WTC11 (cell line): ENCODE measurements at regions not wholly inside any gene's neighbourhood (a gene's known extent, or its start where the extent isn't known, plus 50 kb on each side); places are given as distances from the start of the nearest gene placed in this dataset.

Source experiments
- ATAC-seq: fragments of 200-7000 bp; cut with Tn5 transposase; 2 replicates; pipeline ENCODE4 v1.10.0; 2021; ENCODE audit warnings: mild to moderate bottlenecking, moderate library complexity
- CTCF ChIA-PET: fragments of 300-600 bp; sonication (Branson Sonifier 250); formaldehyde crosslinking; loops from one replicate; lab custom pipeline; 2021; ENCODE audit warnings: antibody characterized with exemption; lab: Charles Lee
- POLR2A ChIA-PET: fragments of 350-600 bp; sonication (Branson Sonifier 250); formaldehyde crosslinking; loops from one replicate; lab custom pipeline; 2021; ENCODE audit warnings: antibody characterized with exemption; lab: Charles Lee
- DNase-seq: peaks from one replicate; pipeline ENCODE4 v3.0.0; 2021; ENCODE audit warnings: low spot score
- H3K27ac Mint-ChIP-seq: 2 replicates; pipeline ENCODE4 v1.8.0; 2021; ENCODE audit warnings: mixed read lengths
- H3K27me3 Mint-ChIP-seq: 2 replicates; pipeline ENCODE4 v1.8.0; 2021; ENCODE audit warnings: low read depth, mild to moderate bottlenecking, moderate library complexity, mixed read lengths
- H3K36me3 Mint-ChIP-seq: 2 replicates; pipeline ENCODE4 v1.8.0; 2021; ENCODE audit warnings: mixed read lengths
- H3K4me1 Mint-ChIP-seq: 2 replicates; pipeline ENCODE4 v1.8.0; 2022; ENCODE audit warnings: mixed read lengths
- H3K4me3 Mint-ChIP-seq: 2 replicates; pipeline ENCODE4 v1.8.0; 2021; ENCODE audit warnings: mild to moderate bottlenecking, moderate library complexity, mixed read lengths
- H3K9me3 Mint-ChIP-seq: 2 replicates; pipeline ENCODE4 v1.8.0; 2021; ENCODE audit warnings: mixed read lengths
- FOXK1 ChIP-seq: sonication (generic); formaldehyde crosslinking; IDR thresholded peaks from 2 replicates; pipeline ENCODE4 v1.8.0; 2022; ENCODE audit warnings: mild to moderate bottlenecking, moderate library complexity, missing genetic modification reagents
- JUN ChIP-seq: sonication (generic); formaldehyde crosslinking; IDR thresholded peaks from 2 replicates; pipeline ENCODE4 v1.8.0; 2023; ENCODE audit warnings: mild to moderate bottlenecking, missing genetic modification reagents
- NFATC4 ChIP-seq: fragments of 250-450 bp; sonication (Bioruptor Pico); IDR thresholded peaks from 2 replicates; pipeline ENCODE4 v1.9.0; 2021; ENCODE audit warnings: mild to moderate bottlenecking
- NFYB ChIP-seq: sonication (generic); formaldehyde crosslinking; conservative IDR thresholded peaks from 2 replicates; pipeline ENCODE4 v1.8.0; 2022; ENCODE audit warnings: low read depth, missing genetic modification reagents
- NR1H2 ChIP-seq: sonication (generic); formaldehyde crosslinking; IDR thresholded peaks from 2 replicates; pipeline ENCODE4 v1.9.0; 2021; ENCODE audit warnings: mild to moderate bottlenecking, moderate library complexity, missing genetic modification reagents
- NR3C1 ChIP-seq: sonication (generic); formaldehyde crosslinking; conservative IDR thresholded peaks from 2 replicates; pipeline ENCODE4 v1.8.1; 2023; ENCODE audit warnings: low read depth, mild to moderate bottlenecking, missing genetic modification reagents
- PRRX2 ChIP-seq: fragments of 250-450 bp; sonication (Bioruptor Pico); IDR thresholded peaks from 2 replicates; pipeline ENCODE4 v1.8.0; 2021; ENCODE audit warnings: mild to moderate bottlenecking
- RELA ChIP-seq: sonication (generic); formaldehyde crosslinking; IDR thresholded peaks from 2 replicates; pipeline ENCODE4 v1.8.1; 2022; ENCODE audit warnings: missing genetic modification reagents, mild to moderate bottlenecking, borderline replicate concordance
- RORB ChIP-seq: fragments of 250-450 bp; sonication (Bioruptor Pico); IDR thresholded peaks from 2 replicates; pipeline ENCODE4 v1.9.0; 2021; ENCODE audit warnings: mild to moderate bottlenecking
- SOX15 ChIP-seq: fragments of 250-450 bp; sonication (Bioruptor Pico); IDR thresholded peaks from 2 replicates; pipeline ENCODE4 v1.9.0; 2021; ENCODE audit warnings: mild to moderate bottlenecking
- TCF7 ChIP-seq: sonication (generic); formaldehyde crosslinking; IDR thresholded peaks from 2 replicates; pipeline ENCODE4 v1.8.0; 2022; ENCODE audit warnings: mild to moderate bottlenecking, low read depth, missing genetic modification reagents, moderate library complexity
- TEAD1 ChIP-seq: sonication (generic); formaldehyde crosslinking; IDR thresholded peaks from 2 replicates; pipeline ENCODE4 v1.8.0; 2022; ENCODE audit warnings: mild to moderate bottlenecking, missing genetic modification reagents
- TEAD4 ChIP-seq: sonication (generic); formaldehyde crosslinking; IDR thresholded peaks from 2 replicates; pipeline ENCODE4 v1.8.0; 2022; ENCODE audit warnings: mild to moderate bottlenecking, missing genetic modification reagents
- ZNF138 ChIP-seq: sonication (generic); formaldehyde crosslinking; conservative IDR thresholded peaks from 2 replicates; pipeline ENCODE4 v1.8.1; 2022; ENCODE audit warnings: mild to moderate bottlenecking, moderate library complexity, missing genetic modification reagents
- ZNF219 ChIP-seq: sonication (generic); formaldehyde crosslinking; IDR thresholded peaks from 2 replicates; pipeline ENCODE4 v1.8.0; 2023; ENCODE audit warnings: missing genetic modification reagents, mild to moderate bottlenecking, borderline replicate concordance
- ZNF232 ChIP-seq: sonication (generic); formaldehyde crosslinking; IDR thresholded peaks from 2 replicates; pipeline ENCODE4 v1.8.0; 2022; ENCODE audit warnings: mild to moderate bottlenecking, missing genetic modification reagents
- ZNF317 ChIP-seq: sonication (generic); formaldehyde crosslinking; IDR thresholded peaks from 2 replicates; pipeline ENCODE4 v1.8.1; 2023; ENCODE audit warnings: low read depth, mild to moderate bottlenecking, moderate library complexity, missing genetic modification reagents, borderline replicate concordance
- ZNF396 ChIP-seq: fragments of 250-450 bp; sonication (Bioruptor Pico); IDR thresholded peaks from 2 replicates; pipeline ENCODE4 v1.8.0; 2021; ENCODE audit warnings: mild to moderate bottlenecking, moderate library complexity, borderline replicate concordance
- ZNF416 ChIP-seq: fragments of 250-450 bp; sonication (Bioruptor Pico); IDR thresholded peaks from 2 replicates; pipeline ENCODE4 v1.9.0; 2021; ENCODE audit warnings: mild to moderate bottlenecking, inconsistent platforms
- ZNF423 ChIP-seq: fragments of 250-450 bp; sonication (Bioruptor Pico); IDR thresholded peaks from 2 replicates; pipeline ENCODE4 v2.1.2; 2022; ENCODE audit warnings: mild to moderate bottlenecking, moderate library complexity
- TF ChIP-seq, protein P1 (sequence below): sonication (generic); formaldehyde crosslinking; IDR thresholded peaks from 2 replicates; pipeline ENCODE4 v1.8.1; 2023; ENCODE audit warnings: mild to moderate bottlenecking, missing genetic modification reagents, borderline replicate concordance
- TF ChIP-seq, protein P2 (sequence below): sonication (generic); formaldehyde crosslinking; conservative IDR thresholded peaks from 2 replicates; pipeline ENCODE4 v1.8.1; 2022; ENCODE audit warnings: mild to moderate bottlenecking, missing genetic modification reagents
- TF ChIP-seq, protein P3 (sequence below): sonication (generic); formaldehyde crosslinking; IDR thresholded peaks from 2 replicates; pipeline ENCODE4 v1.8.0; 2022; ENCODE audit warnings: mild to moderate bottlenecking, missing genetic modification reagents
- TF ChIP-seq, protein P4 (sequence below): sonication (generic); formaldehyde crosslinking; IDR thresholded peaks from 2 replicates; pipeline ENCODE4 v1.8.1; 2023; ENCODE audit warnings: mild to moderate bottlenecking, missing genetic modification reagents, moderate library complexity
- TF ChIP-seq, protein P5 (sequence below): fragments of 250-450 bp; sonication (Bioruptor Pico); IDR thresholded peaks from 2 replicates; pipeline ENCODE4 v1.9.0; 2021; ENCODE audit warnings: mild to moderate bottlenecking

DNA sequence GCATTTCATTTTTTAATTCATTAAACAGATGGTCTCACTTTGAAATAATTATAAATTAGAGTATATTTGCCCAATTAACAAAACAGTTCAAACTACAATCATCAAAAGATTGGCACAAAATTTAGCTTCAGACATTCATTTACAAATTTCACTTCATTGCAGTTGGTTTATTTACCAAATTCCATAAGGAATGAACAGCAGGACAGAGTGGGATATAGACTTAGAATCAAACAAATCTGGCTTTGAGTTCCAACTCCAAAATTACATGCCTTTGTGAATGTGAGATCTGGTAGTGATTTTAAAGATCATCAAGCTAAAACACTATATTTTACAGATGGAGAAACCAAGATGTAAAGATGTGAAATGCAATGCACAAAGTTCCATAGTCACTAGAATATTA lies 310.7 kb upstream of the CNTN5 start (continued):
- TF ChIP-seq, protein P1, sequence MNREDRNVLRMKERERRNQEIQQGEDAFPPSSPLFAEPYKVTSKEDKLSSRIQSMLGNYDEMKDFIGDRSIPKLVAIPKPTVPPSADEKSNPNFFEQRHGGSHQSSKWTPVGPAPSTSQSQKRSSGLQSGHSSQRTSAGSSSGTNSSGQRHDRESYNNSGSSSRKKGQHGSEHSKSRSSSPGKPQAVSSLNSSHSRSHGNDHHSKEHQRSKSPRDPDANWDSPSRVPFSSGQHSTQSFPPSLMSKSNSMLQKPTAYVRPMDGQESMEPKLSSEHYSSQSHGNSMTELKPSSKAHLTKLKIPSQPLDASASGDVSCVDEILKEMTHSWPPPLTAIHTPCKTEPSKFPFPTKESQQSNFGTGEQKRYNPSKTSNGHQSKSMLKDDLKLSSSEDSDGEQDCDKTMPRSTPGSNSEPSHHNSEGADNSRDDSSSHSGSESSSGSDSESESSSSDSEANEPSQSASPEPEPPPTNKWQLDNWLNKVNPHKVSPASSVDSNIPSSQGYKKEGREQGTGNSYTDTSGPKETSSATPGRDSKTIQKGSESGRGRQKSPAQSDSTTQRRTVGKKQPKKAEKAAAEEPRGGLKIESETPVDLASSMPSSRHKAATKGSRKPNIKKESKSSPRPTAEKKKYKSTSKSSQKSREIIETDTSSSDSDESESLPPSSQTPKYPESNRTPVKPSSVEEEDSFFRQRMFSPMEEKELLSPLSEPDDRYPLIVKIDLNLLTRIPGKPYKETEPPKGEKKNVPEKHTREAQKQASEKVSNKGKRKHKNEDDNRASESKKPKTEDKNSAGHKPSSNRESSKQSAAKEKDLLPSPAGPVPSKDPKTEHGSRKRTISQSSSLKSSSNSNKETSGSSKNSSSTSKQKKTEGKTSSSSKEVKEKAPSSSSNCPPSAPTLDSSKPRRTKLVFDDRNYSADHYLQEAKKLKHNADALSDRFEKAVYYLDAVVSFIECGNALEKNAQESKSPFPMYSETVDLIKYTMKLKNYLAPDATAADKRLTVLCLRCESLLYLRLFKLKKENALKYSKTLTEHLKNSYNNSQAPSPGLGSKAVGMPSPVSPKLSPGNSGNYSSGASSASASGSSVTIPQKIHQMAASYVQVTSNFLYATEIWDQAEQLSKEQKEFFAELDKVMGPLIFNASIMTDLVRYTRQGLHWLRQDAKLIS (CRISPR knock-in tag), result no peak
- TF ChIP-seq RORB (CRISPR knock-in tag) (no peak), ZNF416 (CRISPR knock-in tag) (no peak), NFATC4 (CRISPR knock-in tag) (no peak), NR1H2 (CRISPR knock-in tag) (no peak), JUN (CRISPR knock-in tag) (no peak), PRRX2 (CRISPR knock-in tag) (no peak), NR3C1 (CRISPR knock-in tag) (no peak), NFYB (CRISPR knock-in tag) (no peak), ZNF232 (CRISPR knock-in tag) (no peak)
- TF ChIP-seq, protein P2, sequence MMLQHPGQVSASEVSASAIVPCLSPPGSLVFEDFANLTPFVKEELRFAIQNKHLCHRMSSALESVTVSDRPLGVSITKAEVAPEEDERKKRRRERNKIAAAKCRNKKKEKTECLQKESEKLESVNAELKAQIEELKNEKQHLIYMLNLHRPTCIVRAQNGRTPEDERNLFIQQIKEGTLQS, result no peak

DNA sequence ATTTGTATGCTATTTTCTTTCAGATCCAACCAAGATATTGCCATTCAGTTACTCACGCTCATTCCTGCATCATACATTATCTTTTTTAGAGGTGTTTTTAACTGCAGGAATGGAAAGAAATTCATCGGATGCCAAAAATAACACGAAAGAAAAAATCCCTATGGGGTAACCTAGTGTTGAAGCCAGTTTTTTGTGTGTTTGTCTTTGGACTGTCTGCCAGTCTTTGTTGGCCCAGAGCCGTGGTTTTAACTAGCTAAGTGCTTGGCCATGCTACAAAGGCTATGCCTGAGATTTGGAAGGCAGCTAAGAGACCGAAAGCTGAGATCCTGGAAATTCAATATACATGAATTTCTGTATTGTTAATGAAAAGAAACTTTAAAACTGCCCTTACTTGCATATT lies 309.8 kb upstream of the CNTN5 start:
- Mint-ChIP-seq H3K9me3 (peaks cover 30% of the 10 kb centered on the region), H3K27ac (no peak overlapping the region), H3K4me3 (no peak overlapping the region), H3K4me1 (no peaks in the 10 kb centered on the region), H3K36me3 (peaks cover 23% of the 10 kb centered on the region), H3K27me3 (no peaks in the 10 kb centered on the region; the same call in 1 of the 2 replicates)
- ChIA-PET POLR2A (no interaction called here), CTCF (no interaction called here)
- TF ChIP-seq ZNF396 (CRISPR knock-in tag) (no peak), ZNF138 (CRISPR knock-in tag) (no peak), NFYB (CRISPR knock-in tag) (no peak), ZNF219 (CRISPR knock-in tag) (no peak), TEAD4 (CRISPR knock-in tag) (no peak), ZNF423 (CRISPR knock-in tag) (no peak), RELA (CRISPR knock-in tag) (no peak), ZNF317 (CRISPR knock-in tag) (no peak), SOX15 (CRISPR knock-in tag) (no peak), PRRX2 (CRISPR knock-in tag) (no peak), JUN (CRISPR knock-in tag) (no peak), TEAD1 (CRISPR knock-in tag) (no peak), FOXK1 (CRISPR knock-in tag) (no peak), TCF7 (CRISPR knock-in tag) (no peak)
- TF ChIP-seq, protein P3, sequence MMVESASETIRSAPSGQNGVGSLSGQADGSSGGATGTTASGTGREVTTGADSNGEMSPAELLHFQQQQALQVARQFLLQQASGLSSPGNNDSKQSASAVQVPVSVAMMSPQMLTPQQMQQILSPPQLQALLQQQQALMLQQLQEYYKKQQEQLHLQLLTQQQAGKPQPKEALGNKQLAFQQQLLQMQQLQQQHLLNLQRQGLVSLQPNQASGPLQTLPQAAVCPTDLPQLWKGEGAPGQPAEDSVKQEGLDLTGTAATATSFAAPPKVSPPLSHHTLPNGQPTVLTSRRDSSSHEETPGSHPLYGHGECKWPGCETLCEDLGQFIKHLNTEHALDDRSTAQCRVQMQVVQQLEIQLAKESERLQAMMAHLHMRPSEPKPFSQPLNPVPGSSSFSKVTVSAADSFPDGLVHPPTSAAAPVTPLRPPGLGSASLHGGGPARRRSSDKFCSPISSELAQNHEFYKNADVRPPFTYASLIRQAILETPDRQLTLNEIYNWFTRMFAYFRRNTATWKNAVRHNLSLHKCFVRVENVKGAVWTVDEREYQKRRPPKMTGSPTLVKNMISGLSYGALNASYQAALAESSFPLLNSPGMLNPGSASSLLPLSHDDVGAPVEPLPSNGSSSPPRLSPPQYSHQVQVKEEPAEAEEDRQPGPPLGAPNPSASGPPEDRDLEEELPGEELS (CRISPR knock-in tag), result no peak
- TF ChIP-seq, protein P4, sequence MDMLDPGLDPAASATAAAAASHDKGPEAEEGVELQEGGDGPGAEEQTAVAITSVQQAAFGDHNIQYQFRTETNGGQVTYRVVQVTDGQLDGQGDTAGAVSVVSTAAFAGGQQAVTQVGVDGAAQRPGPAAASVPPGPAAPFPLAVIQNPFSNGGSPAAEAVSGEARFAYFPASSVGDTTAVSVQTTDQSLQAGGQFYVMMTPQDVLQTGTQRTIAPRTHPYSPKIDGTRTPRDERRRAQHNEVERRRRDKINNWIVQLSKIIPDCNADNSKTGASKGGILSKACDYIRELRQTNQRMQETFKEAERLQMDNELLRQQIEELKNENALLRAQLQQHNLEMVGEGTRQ, result no peak
- TF ChIP-seq, protein P5, sequence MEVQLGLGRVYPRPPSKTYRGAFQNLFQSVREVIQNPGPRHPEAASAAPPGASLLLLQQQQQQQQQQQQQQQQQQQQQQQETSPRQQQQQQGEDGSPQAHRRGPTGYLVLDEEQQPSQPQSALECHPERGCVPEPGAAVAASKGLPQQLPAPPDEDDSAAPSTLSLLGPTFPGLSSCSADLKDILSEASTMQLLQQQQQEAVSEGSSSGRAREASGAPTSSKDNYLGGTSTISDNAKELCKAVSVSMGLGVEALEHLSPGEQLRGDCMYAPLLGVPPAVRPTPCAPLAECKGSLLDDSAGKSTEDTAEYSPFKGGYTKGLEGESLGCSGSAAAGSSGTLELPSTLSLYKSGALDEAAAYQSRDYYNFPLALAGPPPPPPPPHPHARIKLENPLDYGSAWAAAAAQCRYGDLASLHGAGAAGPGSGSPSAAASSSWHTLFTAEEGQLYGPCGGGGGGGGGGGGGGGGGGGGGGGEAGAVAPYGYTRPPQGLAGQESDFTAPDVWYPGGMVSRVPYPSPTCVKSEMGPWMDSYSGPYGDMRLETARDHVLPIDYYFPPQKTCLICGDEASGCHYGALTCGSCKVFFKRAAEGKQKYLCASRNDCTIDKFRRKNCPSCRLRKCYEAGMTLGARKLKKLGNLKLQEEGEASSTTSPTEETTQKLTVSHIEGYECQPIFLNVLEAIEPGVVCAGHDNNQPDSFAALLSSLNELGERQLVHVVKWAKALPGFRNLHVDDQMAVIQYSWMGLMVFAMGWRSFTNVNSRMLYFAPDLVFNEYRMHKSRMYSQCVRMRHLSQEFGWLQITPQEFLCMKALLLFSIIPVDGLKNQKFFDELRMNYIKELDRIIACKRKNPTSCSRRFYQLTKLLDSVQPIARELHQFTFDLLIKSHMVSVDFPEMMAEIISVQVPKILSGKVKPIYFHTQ (CRISPR knock-in tag), result no peak
- ATAC-seq (no peak), DNase-seq (no peak)
